Hypothalamus (tissue), 51 donors: ENCODE measurements at regions not wholly inside any gene's neighbourhood (a gene's known extent, or its start where the extent isn't known, plus 50 kb on each side); places are given as distances from the start of the nearest gene placed in this dataset.
"Not testable (repeated sequence)": the region's sequence is repeated elsewhere in the genome, so short reads cannot be mapped to it uniquely, and the experiment has no call there.

Experiments
- DNase-seq, 51 donors: peaks; one replicate each; lab custom pipeline; 2025; lab: John Stamatoyannopoulos, UW

- DNase-seq: no peak
Measured at GRCh38 chr12:88867510-88867909, 287.2 kb upstream of the KITLG start.

GRCh38 chr12:88866881-88867280 is 286.6 kb upstream of the KITLG start:
- no peak for DNase-seq

- DNase-seq: no peak
Measured at GRCh38 chr12:88865537-88865936, 285.3 kb upstream of the KITLG start.

GRCh38 chr12:88860851-88861250 is 280.6 kb upstream of the KITLG start:
- no peak for DNase-seq

GRCh38 chr12:88856201-88856600 is 275.9 kb upstream of the KITLG start:
- no peak for DNase-seq

- DNase-seq: no peak
Measured at GRCh38 chr12:88855301-88855700, 275.0 kb upstream of the KITLG start.

- DNase-seq: no peak
Measured at GRCh38 chr12:88854260-88854659, 274.0 kb upstream of the KITLG start.

- DNase-seq: not testable (repeated sequence)
Measured at GRCh38 chr12:88847246-88847645, 267.0 kb upstream of the KITLG start.

- no peak for DNase-seq
Measured at GRCh38 chr12:88844426-88844825, 264.2 kb upstream of the KITLG start.

- no peak for DNase-seq
Measured at GRCh38 chr12:88842314-88842713, 262.0 kb upstream of the KITLG start.

- no peak for DNase-seq
Measured at GRCh38 chr12:88839486-88839885, 259.2 kb upstream of the KITLG start.

- DNase-seq: no peak
Measured at GRCh38 chr12:88836156-88836555, 255.9 kb upstream of the KITLG start.

GRCh38 chr12:88834226-88834625 is 254.0 kb upstream of the KITLG start:
- DNase-seq: no peak

- no peak for DNase-seq
Measured at GRCh38 chr12:88833641-88834116, 253.4 kb upstream of the KITLG start.

GRCh38 chr12:88828537-88828936 is 248.3 kb upstream of the KITLG start:
- not testable (repeated sequence) for DNase-seq

GRCh38 chr12:88820012-88820411 is 239.7 kb upstream of the KITLG start:
- DNase-seq: no peak

GRCh38 chr12:88816201-88816600 is 235.9 kb upstream of the KITLG start:
- DNase-seq: no peak

- no peak for DNase-seq
Measured at GRCh38 chr12:88814779-88815178, 234.5 kb upstream of the KITLG start.

GRCh38 chr12:88812610-88813009 is 232.3 kb upstream of the KITLG start:
- no peak for DNase-seq

GRCh38 chr12:88810806-88811205 is 230.5 kb upstream of the KITLG start:
- DNase-seq: no peak

GRCh38 chr12:88809841-88810240 is 229.6 kb upstream of the KITLG start:
- not testable (repeated sequence) for DNase-seq

GRCh38 chr12:88805692-88806091 is 225.4 kb upstream of the KITLG start:
- no peak for DNase-seq

- DNase-seq: no peak
Measured at GRCh38 chr12:88805286-88805685, 225.0 kb upstream of the KITLG start.
